Heart right ventricle (tissue), 16 donors: ENCODE measurements at regions not wholly inside any gene's neighbourhood (a gene's known extent, or its start where the extent isn't known, plus 50 kb on each side); places are given as distances from the start of the nearest gene placed in this dataset.
A peak's percentile ranks its signal among the peaks of the same experiment; 100 is the strongest.

ENCODE experiments used
- ATAC-seq, 8 donors: fragments of 200-7000 bp; cut with Tn5 transposase; one replicate each; pipeline ENCODE4 v1.9.1; 2020; ENCODE audit warnings: mild to moderate bottlenecking in 8 of 8, moderate library complexity in 8 of 8, moderate number of reproducible peaks in 1 of 8
- DNase-seq, 2 donors: peaks; one replicate each; pipeline ENCODE4 v3.0.0-alpha.2; 2020
- H3K27ac ChIP-seq, 10 donors: fragments of 200-600 bp; sonication (generic) in 2 of 10; one replicate each; pipeline versions ENCODE4 v1.5.0 to v1.8.0; 2020 to 2022; ENCODE audit warnings: mild to moderate bottlenecking in 3 of 10
- H3K27me3 ChIP-seq, 7 donors: fragments of 200-600 bp; one replicate each; pipeline ENCODE4 v1.8.0; 2021 to 2022; ENCODE audit warnings: mild to moderate bottlenecking in 2 of 7
- H3K36me3 ChIP-seq, 9 donors: fragments of 200-600 bp; sonication (generic) in 1 of 9; one replicate each; pipeline versions ENCODE4 v1.5.0 to v1.8.0; 2020 to 2022; ENCODE audit warnings: mild to moderate bottlenecking in 2 of 9
- H3K4me1 ChIP-seq, 9 donors: fragments of 200-600 bp; sonication (generic) in 1 of 9; one replicate each; pipeline versions ENCODE4 v1.5.0 to v1.8.0; 2020 to 2022; ENCODE audit warnings: mild to moderate bottlenecking in 4 of 9
- H3K4me3 ChIP-seq, 10 donors: fragments of 200-600 bp; sonication (generic) in 2 of 10; one replicate each; pipeline versions ENCODE4 v1.5.0 to v1.8.0; 2020 to 2022; ENCODE audit warnings: mild to moderate bottlenecking in 7 of 10, moderate library complexity in 2 of 10
- H3K9me3 ChIP-seq, 11 donors: fragments of 200-600 bp in 10 of 11; sonication (generic) in 2 of 11; one replicate each; pipeline versions ENCODE4 v1.5.0 to v1.8.0; 2013 to 2022; ENCODE audit warnings: mild to moderate bottlenecking in 2 of 11, control low read depth in 1 of 11, moderate library complexity in 1 of 11
- WGBS, 2 donors: extraction: QIAGEN DNeasy Blood & Tissue Kit; methylation state at CpG; one replicate each; pipeline ENCODE4 v1.1.7; 2013; ENCODE audit warnings: inconsistent platforms in 1 of 2; 5-methylcytosine and 5-hydroxymethylcytosine counted together
- intact Hi-C, 10 donors: fragments of 100-400 bp; cut with DNase I; formaldehyde crosslinking; loops; one replicate each; pipeline versions ENCODE4 v1.11.1 to v1.14.2; 2022
- TF ChIP-seq, protein P1 (sequence below), 9 donors: fragments of 200-600 bp; sonication (generic) in 2 of 9; IDR thresholded peaks; one replicate each; pipeline versions ENCODE4 v1.5.0 to v1.8.0; 2021 to 2022; ENCODE audit warnings: antibody characterized with exemption in 9 of 9, mild to moderate bottlenecking in 5 of 9, moderate library complexity in 1 of 9
- donor health status: Arrhythmogenic right ventricular cardiomyopathy.
- donor health status: ischemic (EF 13 %, LVEDD 7.1; RV severe dilation, severe dysfunction).
- donor health status: healthy with polysubstance abuse.
- donor health status: DM: no; HTN: yes; CAD: no.
- donor health status: DM: no; HTN: no; CAD: no.
- donor health status: ischemic (EF 25% LVEDD 6.9; RV normal size, moderate dysfunction).
- donor health status: ischemic (EF 25% LVEDD 5.7; RV mildly dilated, moderate dysfunction).
- donor health status: healthy.
- donor health status: DM: yes; HTN: yes; CAD: no.
- donor health status: Ischemic cardiomyopathy.
- donor health status: ischemic (EF 35%, LVEDD 5.7; RV mildly dilated, moderate dysfunction).
- donor health status: nonischemic (EF 11% LVEDD 7.7; RV severe dilation, severe dysfunction).
- donor health status: DM: yes; HTN: yes; CAD: no.
- donor health status: PGD.
- donor health status: ischemic (EF 29% LVEDD 5.4; RV normal size, mild dysfunction).
- donor health status: nonischemic (EF 23%, LVEDD 6.1; RV moderate dilation, normal function).

DNA sequence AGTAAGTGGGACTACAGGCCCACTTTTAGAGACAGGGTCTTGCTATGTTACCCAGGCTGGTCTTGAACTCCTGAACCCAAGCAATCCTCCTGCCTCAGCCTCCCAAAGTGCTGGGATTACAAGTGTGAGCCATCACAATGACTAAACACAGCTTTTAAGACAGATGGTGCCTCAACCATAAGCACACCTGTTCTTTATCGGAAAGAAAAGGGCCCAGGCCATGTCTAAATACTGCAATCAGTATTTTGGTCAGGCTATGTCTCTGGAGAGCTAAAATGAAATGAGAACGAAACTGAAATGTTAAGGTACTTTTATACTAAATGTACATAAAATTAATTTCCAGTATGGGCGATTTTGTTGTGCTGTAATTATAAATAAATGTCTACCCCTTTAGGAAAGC is 69.5 kb upstream of the SPTBN1 start:
- H3K36me3 ChIP-seq, result no peaks in the 10 kb centered on the region
- peaks cover 4 to 68% (median 42%) of the 10 kb centered on the region in 9 donors for H3K4me1 ChIP-seq
- H3K27ac ChIP-seq, result peak overlapping the region; percentile 63 to 95 (median 80)
- 56 to 63% methylated on average over 3 of the region's 3 CpGs for WGBS, 2 donors
- intact Hi-C loops, result loop anchor here in 1 of 10 donors (10.0 kb wide), 1 partner anchor 52 kb away; a partner anchor contains a TSS
- H3K27me3 ChIP-seq, result no peaks in the 10 kb centered on the region
- no peak overlapping the region for H3K4me3 ChIP-seq
- H3K9me3 ChIP-seq, result no peaks in the 10 kb centered on the region
- ATAC-seq, result peak in 1 of 8 donors; percentile 12
- TF ChIP-seq, protein P1, sequence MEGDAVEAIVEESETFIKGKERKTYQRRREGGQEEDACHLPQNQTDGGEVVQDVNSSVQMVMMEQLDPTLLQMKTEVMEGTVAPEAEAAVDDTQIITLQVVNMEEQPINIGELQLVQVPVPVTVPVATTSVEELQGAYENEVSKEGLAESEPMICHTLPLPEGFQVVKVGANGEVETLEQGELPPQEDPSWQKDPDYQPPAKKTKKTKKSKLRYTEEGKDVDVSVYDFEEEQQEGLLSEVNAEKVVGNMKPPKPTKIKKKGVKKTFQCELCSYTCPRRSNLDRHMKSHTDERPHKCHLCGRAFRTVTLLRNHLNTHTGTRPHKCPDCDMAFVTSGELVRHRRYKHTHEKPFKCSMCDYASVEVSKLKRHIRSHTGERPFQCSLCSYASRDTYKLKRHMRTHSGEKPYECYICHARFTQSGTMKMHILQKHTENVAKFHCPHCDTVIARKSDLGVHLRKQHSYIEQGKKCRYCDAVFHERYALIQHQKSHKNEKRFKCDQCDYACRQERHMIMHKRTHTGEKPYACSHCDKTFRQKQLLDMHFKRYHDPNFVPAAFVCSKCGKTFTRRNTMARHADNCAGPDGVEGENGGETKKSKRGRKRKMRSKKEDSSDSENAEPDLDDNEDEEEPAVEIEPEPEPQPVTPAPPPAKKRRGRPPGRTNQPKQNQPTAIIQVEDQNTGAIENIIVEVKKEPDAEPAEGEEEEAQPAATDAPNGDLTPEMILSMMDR (IDR thresholded peaks at IDR 0.05), result no peak
- no peak for DNase-seq

DNA sequence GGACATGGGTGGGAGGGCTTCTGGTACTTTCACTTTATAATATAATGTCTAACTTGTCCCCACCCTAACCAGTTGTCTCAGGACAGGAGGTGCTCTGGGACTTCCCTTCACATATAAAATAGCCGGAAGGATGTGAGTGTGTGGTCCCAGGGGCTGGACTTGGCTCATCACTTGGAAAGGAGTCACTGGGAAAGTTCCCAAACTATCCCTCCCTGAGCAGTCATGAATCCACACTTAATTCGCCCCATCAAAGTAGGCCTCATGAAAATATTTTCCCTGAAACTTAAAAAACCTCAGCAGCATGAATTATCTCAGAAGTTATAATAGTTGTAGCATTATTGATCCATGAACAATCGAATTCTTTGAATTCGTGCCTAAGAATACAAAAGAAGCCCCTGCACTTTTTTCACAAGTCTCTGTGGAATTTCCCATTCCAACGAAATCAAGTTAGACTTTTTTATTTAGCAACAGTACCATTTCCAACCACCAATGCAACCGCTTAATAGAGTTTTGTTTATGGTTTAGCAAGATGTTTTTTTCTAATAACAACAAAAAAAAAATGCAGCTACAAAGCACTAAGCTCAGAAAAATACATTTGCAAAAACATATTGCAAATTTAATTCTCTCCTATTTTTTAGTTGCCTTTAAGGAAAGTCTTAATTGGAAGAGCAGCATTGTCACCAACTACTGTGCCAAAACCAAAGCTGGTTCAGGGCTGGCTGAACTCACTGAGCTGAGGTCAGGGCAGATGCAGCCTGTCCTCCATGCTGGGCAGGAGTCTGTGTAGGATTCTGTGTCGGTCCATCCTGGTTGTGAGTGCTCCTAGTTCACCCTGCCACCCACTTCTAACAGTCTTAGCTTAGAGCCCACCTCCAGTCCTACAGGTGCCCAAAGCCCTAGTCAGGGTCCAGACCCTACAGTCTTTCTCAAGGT is 68.8 kb upstream of the SPTBN1 start:
- TF ChIP-seq, protein P1 (IDR thresholded peaks at IDR 0.05), result peak in 4 of 9 donors; percentile 9 to 31 (median 16)
- peak; percentile 84 to 93 (median 90) for ATAC-seq
- peak; percentile 40 to 81 for DNase-seq
- Histone ChIP-seq H3K4me3 (no peak overlapping the region), H3K9me3 (no peaks in the 10 kb centered on the region), H3K36me3 (no peaks in the 10 kb centered on the region), H3K27me3 (no peaks in the 10 kb centered on the region), H3K4me1 (peaks cover 4 to 70% (median 42%) of the 10 kb centered on the region in 9 donors), H3K27ac (peak overlapping the region; percentile 63 to 95 (median 80))
- intact Hi-C loops, result loop anchor here in 1 of 10 donors (10.0 kb wide), 1 partner anchor 53 kb away; a partner anchor contains a TSS
- 40 to 56% methylated on average over 7 of the region's 7 CpGs for WGBS, 2 donors

DNA sequence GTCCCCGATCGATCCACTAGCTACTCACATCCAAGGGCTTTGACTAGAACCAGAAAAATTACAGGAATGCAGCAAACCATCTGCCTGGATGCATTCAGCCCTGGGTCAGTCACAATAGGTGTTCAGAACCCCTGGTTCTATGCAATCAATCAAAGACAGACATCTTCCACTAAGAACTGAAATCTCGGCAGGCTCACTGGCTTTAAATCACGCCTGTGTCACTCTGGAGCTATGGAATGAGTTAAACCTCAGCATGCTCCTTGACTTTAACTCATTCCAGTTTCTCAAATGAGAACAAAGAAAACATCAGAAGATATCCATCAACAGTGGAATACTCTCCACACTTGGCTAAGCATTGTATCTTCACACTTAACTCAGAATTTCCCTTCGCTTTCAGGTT is 68.1 kb upstream of the SPTBN1 start:
- DNase-seq, result no peak
- 83% methylated on average over 5 of the region's 5 CpGs for WGBS, 2 donors
- no peaks in the 10 kb centered on the region for H3K36me3 ChIP-seq
- ATAC-seq, result no peak
- peaks cover 4 to 70% (median 42%) of the 10 kb centered on the region in 9 donors for H3K4me1 ChIP-seq
- no peak overlapping the region for H3K4me3 ChIP-seq
- TF ChIP-seq, protein P1 (IDR thresholded peaks at IDR 0.05), result no peak
- intact Hi-C loops, result loop anchor here in 1 of 10 donors (10.0 kb wide), 1 partner anchor 53 kb away; a partner anchor contains a TSS
- H3K27me3 ChIP-seq, result no peaks in the 10 kb centered on the region
- no peaks in the 10 kb centered on the region for H3K9me3 ChIP-seq
- H3K27ac ChIP-seq, result peak overlapping the region; percentile 47 to 95 (median 80)

DNA sequence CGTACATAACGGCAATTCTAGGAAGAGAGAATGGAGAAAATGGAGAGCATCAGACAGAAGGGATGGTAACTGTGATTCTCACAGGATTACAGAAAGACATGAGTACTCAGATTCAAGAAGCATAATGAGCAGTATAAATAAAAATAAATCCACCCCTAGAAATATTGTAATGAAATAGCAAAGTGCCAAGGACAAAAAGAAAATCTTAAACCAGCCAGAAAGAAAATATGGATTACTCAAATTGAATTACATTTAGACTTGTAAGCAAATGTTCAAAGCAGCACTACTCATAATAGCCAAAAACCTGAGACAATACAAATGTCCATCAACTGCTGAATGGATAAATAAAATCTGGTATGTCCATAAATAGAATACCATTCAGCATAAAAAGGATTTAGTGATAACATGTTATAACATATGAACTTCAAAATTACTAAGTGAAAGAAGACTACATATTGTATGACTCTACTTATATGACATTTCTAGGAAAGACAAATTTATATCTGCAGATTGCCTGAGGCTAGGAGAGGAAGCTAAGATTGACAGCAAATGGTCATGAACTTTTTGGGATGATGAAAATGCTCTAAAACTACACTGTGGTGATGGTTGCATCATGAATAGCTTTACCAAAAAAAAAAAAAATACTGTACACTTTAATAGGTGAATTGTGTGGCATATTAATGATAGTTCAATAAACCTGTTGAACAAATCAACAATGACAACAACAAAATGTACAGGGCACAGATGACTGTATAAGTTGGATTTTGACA is 63.4 kb upstream of the SPTBN1 start:
- Histone ChIP-seq H3K27me3 (no peaks in the 10 kb centered on the region), H3K4me3 (no peak overlapping the region), H3K36me3 (no peaks in the 10 kb centered on the region), H3K4me1 (peaks cover 3 to 56% (median 17%) of the 10 kb centered on the region in 9 donors), H3K27ac (no peak overlapping the region), H3K9me3 (peaks cover 0 to 11% (median 0%) of the 10 kb centered on the region in 11 donors)
- TF ChIP-seq, protein P1 (IDR thresholded peaks at IDR 0.05), result no peak
- DNase-seq (no peak), ATAC-seq (no peak)
- intact Hi-C loops, result no loop called here
- WGBS, 2 donors, result 95 to 98% methylated on average over 2 of the region's 2 CpGs
